Mammary epithelial cell (primary cell): ENCODE measurements at regions not wholly inside any gene's neighbourhood (a gene's known extent, or its start where the extent isn't known, plus 50 kb on each side); places are given as distances from the start of the nearest gene placed in this dataset.

Experiments used
- CTCF ChIP-seq, 2 donors: IDR thresholded peaks in 1 of 2; conservative IDR thresholded peaks in 1 of 2; 2 replicates each; pipeline ENCODE4 v1.5.1; 2011 to 2012; ENCODE audit warnings: inconsistent platforms in 2 of 2, low read length in 2 of 2, mild to moderate bottlenecking in 2 of 2, control low read depth in 1 of 2, low read depth in 1 of 2; ENCODE audit not compliant: insufficient read depth in 1 of 2; ENCODE audit errors: extremely low read depth in 1 of 2
- EZH2 ChIP-seq: IDR thresholded peaks from 2 replicates; pipeline ENCODE4 v1.6.1; 2012; ENCODE audit warnings: low read length, inconsistent platforms, borderline replicate concordance

DNA sequence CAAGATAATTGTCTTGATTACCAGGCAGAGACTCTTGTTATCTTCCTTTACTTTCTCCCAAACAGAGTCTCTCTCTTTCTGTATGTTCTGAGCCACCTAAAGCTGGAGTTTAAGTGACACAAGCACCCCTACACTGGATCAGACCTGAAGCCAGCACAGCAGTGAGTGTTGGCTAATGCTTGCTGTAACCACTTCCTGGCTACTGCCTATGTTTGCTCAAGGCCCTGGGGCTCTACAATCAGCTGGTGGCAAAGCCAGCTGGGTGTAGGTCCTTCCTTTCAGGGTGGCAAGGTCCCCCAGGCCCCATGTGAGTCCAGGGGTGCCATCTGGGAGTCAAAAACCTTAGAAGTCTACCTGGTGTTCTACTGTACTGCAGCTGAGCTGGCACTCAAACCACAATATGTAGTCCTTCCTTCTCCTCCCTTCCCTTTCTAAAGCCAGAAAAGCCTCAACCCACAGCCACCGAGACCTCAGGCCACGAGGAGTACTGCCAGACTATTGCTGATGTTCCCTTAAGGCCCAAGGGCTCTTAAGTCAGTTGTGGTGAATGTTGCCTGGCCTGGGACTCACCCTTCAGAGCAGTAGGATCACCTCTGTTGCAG is 416.3 kb downstream of the ADRA2A start:
- TF ChIP-seq CTCF (conservative IDR thresholded peaks at IDR 0.05 in 1 of 2, IDR thresholded peaks at IDR 0.05 in 1 of 2; ENCODE audit: extremely low read depth in 1 of 2, insufficient read depth in 1 of 2, low read depth in 1 of 2, low read length in 2 of 2) (no peak), EZH2 (no peak)
